Peyer's patch (tissue), 4 donors: ENCODE measurements at regions not wholly inside any gene's neighbourhood (a gene's known extent, or its start where the extent isn't known, plus 50 kb on each side); places are given as distances from the start of the nearest gene placed in this dataset.
"Not testable (repeated sequence)": the region's sequence is repeated elsewhere in the genome, so short reads cannot be mapped to it uniquely, and the experiment has no call there.

Source experiments
- DNase-seq, 3 donors: peaks; one replicate each; pipeline ENCODE4 v3.0.0-alpha.2; 2017 to 2019
- H3K27ac ChIP-seq, 4 donors: fragments of 200-600 bp; sonication (generic); one replicate each; pipeline ENCODE4 v1.5.1; 2016 to 2019
- H3K27me3 ChIP-seq, 2 donors: fragments of 200-600 bp; sonication (generic); one replicate each; pipeline ENCODE4 v1.5.1; 2019
- H3K36me3 ChIP-seq, 3 donors: fragments of 200-600 bp; sonication (generic); one replicate each; pipeline ENCODE4 v1.5.1; 2016 to 2019
- H3K4me1 ChIP-seq, 4 donors: fragments of 200-600 bp; sonication (generic); one replicate each; pipeline ENCODE4 v1.5.1; 2016 to 2019
- H3K4me3 ChIP-seq, 4 donors: fragments of 200-600 bp; sonication (generic); 1 replicate in 3 of 4; 2 replicates in 1 of 4; pipeline ENCODE4 v1.5.1; 2016 to 2019; ENCODE audit warnings: mild to moderate bottlenecking in 1 of 4
- H3K9me3 ChIP-seq, 4 donors: fragments of 200-600 bp; sonication (generic); one replicate each; pipeline ENCODE4 v1.5.1; 2016 to 2019; ENCODE audit warnings: mild to moderate bottlenecking in 1 of 4
- POLR2A ChIP-seq, 2 donors: fragments of 450-650 bp; IDR thresholded peaks; one replicate each; pipeline ENCODE4 v1.5.1; 2017; ENCODE audit warnings: antibody characterized with exemption in 2 of 2, mild to moderate bottlenecking in 2 of 2, moderate library complexity in 2 of 2
- TF ChIP-seq, protein P1 (sequence below), 6 experiments: fragments of 450-650 bp in 4 of 6; fragments of 200-600 bp in 2 of 6; sonication (generic) in 1 of 6; IDR thresholded peaks; one replicate each; pipeline ENCODE4 v1.5.1; 2017 to 2019; ENCODE audit warnings: antibody characterized with exemption in 6 of 6, mild to moderate bottlenecking in 3 of 6, moderate library complexity in 1 of 6

DNA sequence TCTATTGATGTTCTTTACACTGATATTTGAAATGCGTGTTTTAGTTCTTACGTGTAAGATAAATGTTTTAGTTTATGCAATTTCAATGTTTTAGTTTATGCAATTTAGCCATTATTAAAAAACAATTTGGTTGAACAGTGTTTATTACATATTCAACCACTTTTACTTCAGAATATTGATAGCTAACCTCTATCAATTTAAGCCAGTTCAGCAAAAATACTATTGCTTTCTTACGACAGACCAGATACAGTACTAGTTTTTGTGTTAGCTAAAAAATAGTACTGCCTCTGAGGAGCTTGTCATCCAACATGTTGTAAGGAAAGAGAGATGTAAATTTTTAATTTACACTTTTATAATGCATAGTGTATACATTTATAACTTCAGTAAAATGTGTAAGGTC, 361.7 kb upstream of the FAT1 start:
- H3K27me3 ChIP-seq = no peaks in the 10 kb centered on the region
- no peak for DNase-seq
- TF ChIP-seq, protein P1, sequence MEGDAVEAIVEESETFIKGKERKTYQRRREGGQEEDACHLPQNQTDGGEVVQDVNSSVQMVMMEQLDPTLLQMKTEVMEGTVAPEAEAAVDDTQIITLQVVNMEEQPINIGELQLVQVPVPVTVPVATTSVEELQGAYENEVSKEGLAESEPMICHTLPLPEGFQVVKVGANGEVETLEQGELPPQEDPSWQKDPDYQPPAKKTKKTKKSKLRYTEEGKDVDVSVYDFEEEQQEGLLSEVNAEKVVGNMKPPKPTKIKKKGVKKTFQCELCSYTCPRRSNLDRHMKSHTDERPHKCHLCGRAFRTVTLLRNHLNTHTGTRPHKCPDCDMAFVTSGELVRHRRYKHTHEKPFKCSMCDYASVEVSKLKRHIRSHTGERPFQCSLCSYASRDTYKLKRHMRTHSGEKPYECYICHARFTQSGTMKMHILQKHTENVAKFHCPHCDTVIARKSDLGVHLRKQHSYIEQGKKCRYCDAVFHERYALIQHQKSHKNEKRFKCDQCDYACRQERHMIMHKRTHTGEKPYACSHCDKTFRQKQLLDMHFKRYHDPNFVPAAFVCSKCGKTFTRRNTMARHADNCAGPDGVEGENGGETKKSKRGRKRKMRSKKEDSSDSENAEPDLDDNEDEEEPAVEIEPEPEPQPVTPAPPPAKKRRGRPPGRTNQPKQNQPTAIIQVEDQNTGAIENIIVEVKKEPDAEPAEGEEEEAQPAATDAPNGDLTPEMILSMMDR (IDR thresholded peaks at IDR 0.05) = no peak
- no peak for TF ChIP-seq POLR2A (IDR thresholded peaks at IDR 0.05)
- no peaks in the 10 kb centered on the region for H3K9me3 ChIP-seq
- no peaks in the 10 kb centered on the region for H3K4me1 ChIP-seq
- no peaks in the 10 kb centered on the region for H3K36me3 ChIP-seq
- H3K27ac ChIP-seq = no peak overlapping the region
- no peak overlapping the region for H3K4me3 ChIP-seq

GRCh38 chr4:187086151-187086550, 362.5 kb upstream of the FAT1 start:
- no peaks in the 10 kb centered on the region for H3K36me3 ChIP-seq
- TF ChIP-seq, protein P1 (IDR thresholded peaks at IDR 0.05) = no peak
- H3K27ac ChIP-seq = no peak overlapping the region
- H3K27me3 ChIP-seq = no peaks in the 10 kb centered on the region
- no peak overlapping the region for H3K4me3 ChIP-seq
- no peak for DNase-seq
- H3K9me3 ChIP-seq = peaks cover 0 to 3% (median 0%) of the 10 kb centered on the region in 4 donors
- no peaks in the 10 kb centered on the region for H3K4me1 ChIP-seq

DNA sequence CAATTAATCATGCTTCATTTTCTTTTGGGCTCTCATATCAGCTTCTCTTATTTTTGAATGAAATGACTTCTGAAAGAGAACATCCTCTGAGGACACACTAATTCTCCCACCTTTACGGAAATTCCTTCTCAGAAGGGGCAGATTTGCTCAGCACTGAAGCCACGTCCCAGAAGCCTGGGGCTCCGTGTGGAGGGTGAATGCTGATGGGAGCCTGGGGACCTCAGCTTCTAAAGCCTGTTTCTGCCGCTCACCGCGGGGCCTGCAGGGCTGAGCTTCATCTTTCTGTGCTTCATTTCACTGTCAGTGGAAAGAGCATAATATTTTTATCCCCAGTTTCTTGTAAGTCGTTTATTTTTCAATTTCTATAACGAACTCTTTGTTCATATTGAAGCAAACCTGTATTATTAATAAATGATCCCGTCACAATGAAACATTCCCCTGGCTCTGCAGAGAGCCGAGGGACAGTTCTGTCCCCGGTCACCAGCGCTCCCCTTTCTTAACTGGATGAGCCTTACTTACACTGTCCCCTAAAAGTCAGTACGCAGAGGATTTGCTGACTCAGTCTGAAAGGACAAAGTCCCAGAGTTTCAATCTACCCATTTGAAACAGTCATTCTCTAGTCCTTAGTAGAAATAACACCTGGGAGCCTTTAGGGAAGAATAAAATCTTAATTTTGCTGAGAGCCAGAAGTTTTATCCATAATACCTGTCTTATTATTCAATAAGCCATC, 364.6 kb upstream of the FAT1 start:
- no peak for TF ChIP-seq POLR2A (IDR thresholded peaks at IDR 0.05)
- TF ChIP-seq, protein P1 (IDR thresholded peaks at IDR 0.05) = no peak
- DNase-seq = no peak
- no peaks in the 10 kb centered on the region for H3K36me3 ChIP-seq
- H3K27me3 ChIP-seq = no peaks in the 10 kb centered on the region
- H3K4me1 ChIP-seq = no peaks in the 10 kb centered on the region
- peaks cover 0 to 3% (median 0%) of the 10 kb centered on the region in 4 donors for H3K9me3 ChIP-seq
- no peak overlapping the region for H3K4me3 ChIP-seq
- H3K27ac ChIP-seq = no peak overlapping the region

DNA sequence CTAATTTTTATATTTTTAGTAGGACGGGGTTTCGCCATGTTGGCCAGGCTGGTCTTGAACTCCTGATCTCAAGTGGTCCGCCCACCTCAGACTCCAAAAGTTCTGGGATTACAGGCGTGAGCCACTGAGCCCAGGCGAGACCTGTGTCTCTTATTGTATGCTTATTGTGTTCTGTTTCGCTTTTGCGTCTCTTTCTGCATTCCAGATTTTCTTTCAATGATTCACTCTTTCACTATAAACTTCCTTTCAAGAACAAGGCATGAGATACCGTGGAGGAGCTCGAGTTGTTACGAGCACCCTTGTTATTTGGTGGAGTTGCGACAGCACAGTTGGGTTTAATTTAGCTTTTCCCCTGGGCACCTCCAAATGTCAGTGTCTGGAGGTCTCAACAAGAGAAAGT, 366.7 kb upstream of the FAT1 start:
- H3K27me3 ChIP-seq = no peaks in the 10 kb centered on the region
- no peak overlapping the region for H3K27ac ChIP-seq
- H3K4me1 ChIP-seq = no peaks in the 10 kb centered on the region
- no peak for TF ChIP-seq POLR2A (IDR thresholded peaks at IDR 0.05)
- TF ChIP-seq, protein P1 (IDR thresholded peaks at IDR 0.05) = no peak
- H3K9me3 ChIP-seq = peaks cover 0 to 3% (median 0%) of the 10 kb centered on the region in 4 donors
- no peak overlapping the region for H3K4me3 ChIP-seq
- H3K36me3 ChIP-seq = no peaks in the 10 kb centered on the region
- DNase-seq = no peak

DNA sequence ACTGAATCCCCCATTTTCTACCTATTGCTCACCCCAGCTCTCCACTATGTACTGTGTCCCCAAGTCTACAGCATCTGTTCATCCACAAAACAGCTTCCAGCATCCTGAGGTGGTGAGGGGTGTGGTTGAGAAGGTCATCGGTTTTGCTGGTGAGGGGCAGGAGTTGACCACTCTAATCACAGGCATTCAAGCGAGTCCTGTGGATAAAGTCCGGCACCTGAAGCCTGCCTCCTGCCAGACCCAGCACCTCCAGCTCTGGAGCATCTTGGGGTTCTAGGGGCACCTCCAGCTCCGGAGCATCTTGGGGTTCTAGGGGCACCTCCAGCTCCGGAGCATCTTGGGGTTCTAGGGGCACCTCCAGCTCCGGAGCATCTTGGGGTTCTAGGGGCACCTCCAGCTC, 367.2 kb upstream of the FAT1 start:
- not testable (repeated sequence) for H3K4me1 ChIP-seq, DNase-seq, H3K4me3 ChIP-seq, H3K27me3 ChIP-seq, H3K9me3 ChIP-seq, H3K36me3 ChIP-seq, H3K27ac ChIP-seq

DNA sequence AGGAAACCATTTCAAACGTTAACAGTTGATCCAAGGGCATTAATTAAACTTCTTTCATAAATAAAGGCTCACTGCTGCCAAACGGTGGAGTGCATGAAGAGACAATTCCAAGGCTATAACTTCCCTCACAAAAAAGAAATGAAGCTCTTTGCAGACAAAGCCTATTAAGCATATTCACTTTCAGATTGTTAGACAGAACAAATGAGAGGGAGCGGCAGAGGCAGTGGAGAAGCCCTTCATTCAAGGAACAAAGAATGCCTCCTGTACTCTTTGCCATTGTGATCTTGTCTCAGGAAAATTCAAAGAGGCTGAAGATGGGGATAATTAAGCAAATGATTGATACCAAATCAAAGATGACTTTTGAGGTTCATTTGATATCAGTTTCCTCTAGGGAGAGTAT, 370.5 kb upstream of the FAT1 start:
- DNase-seq = no peak
- TF ChIP-seq, protein P1 (IDR thresholded peaks at IDR 0.05) = no peak
- TF ChIP-seq POLR2A (IDR thresholded peaks at IDR 0.05) = no peak

More for the DNA sequence above, 370.5 kb upstream of the FAT1 start:
- Histone ChIP-seq H3K9me3 (peaks cover 0 to 3% (median 0%) of the 10 kb centered on the region in 4 donors), H3K4me3 (no peak overlapping the region), H3K27me3 (no peaks in the 10 kb centered on the region), H3K4me1 (no peaks in the 10 kb centered on the region), H3K36me3 (no peaks in the 10 kb centered on the region), H3K27ac (no peak overlapping the region)
